Esophagus (tissue), 2 donors: ENCODE measurements at regions not wholly inside any gene's neighbourhood (a gene's known extent, or its start where the extent isn't known, plus 50 kb on each side); places are given as distances from the start of the nearest gene placed in this dataset.

Source experiments
- H3K27ac ChIP-seq, 2 donors: one replicate each; pipeline ENCODE4 v1.5.1; 2013; ENCODE audit warnings: low read depth in 2 of 2, mild to moderate bottlenecking in 2 of 2, inconsistent platforms in 1 of 2, low read length in 1 of 2, moderate library complexity in 1 of 2
- H3K27me3 ChIP-seq, 2 donors: one replicate each; pipeline ENCODE4 v1.6.1; 2013; ENCODE audit warnings: low read length in 2 of 2, control low read depth in 1 of 2, mild to moderate bottlenecking in 1 of 2; ENCODE audit not compliant: insufficient read depth in 2 of 2, control insufficient read depth in 1 of 2
- H3K36me3 ChIP-seq, 2 donors: one replicate each; pipeline ENCODE4 v1.6.1; 2013; ENCODE audit warnings: low read length in 1 of 2; ENCODE audit not compliant: control insufficient read depth in 2 of 2, insufficient read depth in 2 of 2
- H3K4me1 ChIP-seq, 2 donors: one replicate each; pipeline ENCODE4 v1.6.1; 2013; ENCODE audit warnings: low read length in 1 of 2; ENCODE audit not compliant: control insufficient read depth in 2 of 2, insufficient read depth in 2 of 2
- H3K4me3 ChIP-seq, 2 donors: one replicate each; pipeline ENCODE4 v1.5.1; 2013; ENCODE audit warnings: low read length in 2 of 2, mild to moderate bottlenecking in 2 of 2, low read depth in 1 of 2, moderate library complexity in 1 of 2
- H3K9me3 ChIP-seq, 2 donors: one replicate each; pipeline ENCODE4 v1.6.1; 2013; ENCODE audit warnings: mild to moderate bottlenecking in 2 of 2, low read depth in 1 of 2, low read length in 1 of 2, moderate library complexity in 1 of 2; ENCODE audit not compliant: control insufficient read depth in 2 of 2, insufficient read depth in 1 of 2
- WGBS, 2 donors: extraction: QIAGEN DNeasy Blood & Tissue Kit; methylation state at CpG; one replicate each; pipeline ENCODE4 v1.1.7; 2013; 5-methylcytosine and 5-hydroxymethylcytosine counted together
- donor health status: healthy with polysubstance abuse.
- donor health status: Bipolar disorder and iron deficiency.

DNA sequence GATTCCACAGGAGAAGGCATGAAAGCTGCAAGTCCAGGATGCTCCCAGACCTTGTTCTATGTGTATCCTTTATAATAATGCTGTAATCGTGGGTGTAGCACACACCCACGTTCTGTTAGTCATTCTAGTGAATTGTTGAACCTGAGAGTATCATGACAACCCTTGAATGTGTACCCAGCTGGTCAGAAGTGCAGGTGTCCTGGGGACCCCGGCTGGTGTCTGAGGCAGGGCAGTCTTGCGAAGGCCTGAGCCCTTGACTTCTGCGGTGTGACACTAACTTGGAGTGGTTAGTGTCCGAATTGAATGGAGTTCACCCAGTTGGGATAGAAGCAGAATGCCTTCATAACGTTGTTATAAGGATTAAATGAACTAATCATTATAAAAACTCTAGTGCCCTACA lies 218.0 kb upstream of the TNRC6C start:
- no peak overlapping the region for H3K4me3 ChIP-seq
- H3K9me3 ChIP-seq = peaks cover 0 to 4% of the 10 kb centered on the region in 2 donors
- H3K27me3 ChIP-seq = no peaks in the 10 kb centered on the region
- H3K4me1 ChIP-seq = peaks cover 2 to 6% of the 10 kb centered on the region in 2 donors
- WGBS, 2 donors = 88 to 90% methylated on average over 7 of the region's 7 CpGs
- H3K27ac ChIP-seq = no peak overlapping the region
- H3K36me3 ChIP-seq = no peaks in the 10 kb centered on the region

- H3K4me3 ChIP-seq = no peak overlapping the region
- 55 to 59% methylated on average over 8 of the region's 8 CpGs for WGBS, 2 donors
These were observed 217.4 kb upstream of the TNRC6C start for GRCh38 chr17:77741109-77741508.

GRCh38 chr17:77742579-77742978 lies 215.9 kb upstream of the TNRC6C start:
- Histone ChIP-seq H3K9me3 (peaks cover 0 to 4% of the 10 kb centered on the region in 2 donors), H3K4me1 (peaks cover 0 to 5% of the 10 kb centered on the region in 2 donors), H3K4me3 (no peak overlapping the region), H3K27ac (no peak overlapping the region), H3K27me3 (no peaks in the 10 kb centered on the region), H3K36me3 (no peaks in the 10 kb centered on the region)
- WGBS, 2 donors = 77 to 82% methylated on average over 8 of the region's 8 CpGs

More at GRCh38 chr17:77741109-77741508, 217.4 kb upstream of the TNRC6C start:
- Histone ChIP-seq H3K27me3 (no peaks in the 10 kb centered on the region), H3K4me1 (peaks cover 2 to 5% of the 10 kb centered on the region in 2 donors), H3K27ac (no peak overlapping the region), H3K9me3 (peaks cover 0 to 4% of the 10 kb centered on the region in 2 donors), H3K36me3 (no peaks in the 10 kb centered on the region)

DNA sequence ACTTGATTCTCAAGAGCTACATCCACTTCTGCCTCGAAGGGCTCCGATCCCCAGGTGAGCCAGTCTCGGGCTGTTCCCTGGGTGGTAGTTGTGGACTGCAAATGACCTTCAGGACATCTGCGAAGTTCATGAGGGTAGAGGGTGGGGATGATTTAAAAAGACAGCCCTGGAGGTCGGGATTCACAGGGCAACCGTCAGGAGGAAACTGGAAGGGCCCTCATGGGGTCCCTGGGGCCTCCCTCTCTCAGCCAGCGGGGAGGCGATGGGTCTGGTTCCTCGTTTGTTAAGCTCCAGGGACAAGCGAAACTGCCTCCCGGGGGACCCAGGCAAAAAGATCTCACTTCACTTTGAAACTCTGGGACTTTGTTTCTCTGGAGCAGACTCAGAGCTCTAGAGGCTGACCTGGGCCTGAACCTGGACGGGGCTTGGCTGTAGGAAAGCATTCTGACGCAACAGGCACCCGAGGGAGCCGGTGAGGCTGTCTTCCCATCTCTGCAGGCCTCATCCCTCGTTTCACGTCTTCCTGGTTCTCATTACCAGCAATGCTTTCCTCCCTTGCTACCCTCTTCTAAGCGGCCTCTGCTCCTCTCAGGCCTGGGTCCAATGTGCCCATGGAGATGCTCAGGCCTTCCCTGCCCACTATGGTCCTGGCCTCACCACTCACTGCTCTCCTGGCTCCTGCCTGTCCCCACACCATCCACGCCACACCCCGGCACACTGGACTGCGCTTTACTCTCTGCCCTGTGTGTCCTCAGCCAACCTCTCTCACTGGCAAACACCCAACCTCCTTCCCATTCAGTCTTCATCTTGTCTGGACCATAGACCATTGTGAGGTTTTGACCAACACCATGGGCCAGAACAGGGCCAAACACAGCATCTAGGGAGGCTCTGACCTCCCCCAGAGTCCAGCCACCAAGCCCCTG lies 214.2 kb upstream of the TNRC6C start:
- H3K27me3 ChIP-seq = no peaks in the 10 kb centered on the region
- 83% methylated on average over 21 of the region's 21 CpGs for WGBS, 2 donors
- H3K9me3 ChIP-seq = peaks cover 0 to 4% of the 10 kb centered on the region in 2 donors
- H3K27ac ChIP-seq = no peak overlapping the region
- H3K36me3 ChIP-seq = no peaks in the 10 kb centered on the region
- peaks cover 0 to 5% of the 10 kb centered on the region in 2 donors for H3K4me1 ChIP-seq
- H3K4me3 ChIP-seq = no peak overlapping the region

DNA sequence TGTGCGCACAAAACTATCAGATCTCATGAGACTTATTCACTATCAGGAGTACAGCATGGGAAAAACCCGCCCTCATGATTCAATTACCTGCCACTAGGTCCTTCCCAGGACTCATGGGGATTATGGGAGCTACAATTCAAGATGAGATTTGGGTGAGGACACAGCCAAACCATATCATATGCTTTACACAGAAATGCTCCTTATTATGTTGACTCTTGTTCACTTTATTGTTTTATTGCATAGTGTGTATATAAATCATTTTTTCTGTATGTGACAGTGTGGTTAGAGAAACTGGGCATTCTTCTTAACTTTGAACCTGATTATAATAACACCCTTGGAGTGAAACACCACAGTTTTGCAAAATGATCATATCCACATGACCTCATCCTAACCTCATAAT lies 212.8 kb upstream of the TNRC6C start:
- H3K36me3 ChIP-seq = no peaks in the 10 kb centered on the region
- H3K4me3 ChIP-seq = no peak overlapping the region
- H3K4me1 ChIP-seq = peaks cover 0 to 5% of the 10 kb centered on the region in 2 donors
- H3K27me3 ChIP-seq = no peaks in the 10 kb centered on the region
- WGBS, 2 donors = 89 to 94% methylated on average over 2 of the region's 2 CpGs
- H3K27ac ChIP-seq = no peak overlapping the region
- peaks cover 0 to 4% of the 10 kb centered on the region in 2 donors for H3K9me3 ChIP-seq

DNA sequence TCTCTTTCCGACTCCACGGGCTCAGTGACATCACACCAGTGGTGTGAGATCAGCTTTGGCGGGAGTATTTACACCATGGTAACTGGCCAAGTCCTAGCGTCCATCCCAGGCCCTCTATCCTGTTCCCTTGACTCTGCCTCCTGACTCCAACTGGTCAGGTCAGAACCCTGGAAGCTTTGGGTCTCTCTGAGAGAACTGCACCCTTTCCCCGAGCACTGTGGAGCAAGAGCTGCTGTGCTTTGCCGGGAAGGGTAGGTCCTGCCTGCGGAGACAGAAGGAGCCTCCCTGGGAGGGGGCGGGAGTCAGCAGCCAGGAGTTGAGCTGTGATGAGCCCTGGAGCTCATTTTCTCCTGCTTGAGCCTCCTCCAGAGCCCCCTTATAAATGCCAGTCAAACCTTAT lies 212.1 kb upstream of the TNRC6C start:
- H3K9me3 ChIP-seq = peaks cover 0 to 4% of the 10 kb centered on the region in 2 donors
- 92% methylated on average over 8 of the region's 8 CpGs for WGBS, 2 donors
- H3K4me3 ChIP-seq = no peak overlapping the region
- no peak overlapping the region for H3K27ac ChIP-seq
- H3K36me3 ChIP-seq = no peaks in the 10 kb centered on the region
- H3K27me3 ChIP-seq = no peaks in the 10 kb centered on the region
- H3K4me1 ChIP-seq = peaks cover 0 to 5% of the 10 kb centered on the region in 2 donors

DNA sequence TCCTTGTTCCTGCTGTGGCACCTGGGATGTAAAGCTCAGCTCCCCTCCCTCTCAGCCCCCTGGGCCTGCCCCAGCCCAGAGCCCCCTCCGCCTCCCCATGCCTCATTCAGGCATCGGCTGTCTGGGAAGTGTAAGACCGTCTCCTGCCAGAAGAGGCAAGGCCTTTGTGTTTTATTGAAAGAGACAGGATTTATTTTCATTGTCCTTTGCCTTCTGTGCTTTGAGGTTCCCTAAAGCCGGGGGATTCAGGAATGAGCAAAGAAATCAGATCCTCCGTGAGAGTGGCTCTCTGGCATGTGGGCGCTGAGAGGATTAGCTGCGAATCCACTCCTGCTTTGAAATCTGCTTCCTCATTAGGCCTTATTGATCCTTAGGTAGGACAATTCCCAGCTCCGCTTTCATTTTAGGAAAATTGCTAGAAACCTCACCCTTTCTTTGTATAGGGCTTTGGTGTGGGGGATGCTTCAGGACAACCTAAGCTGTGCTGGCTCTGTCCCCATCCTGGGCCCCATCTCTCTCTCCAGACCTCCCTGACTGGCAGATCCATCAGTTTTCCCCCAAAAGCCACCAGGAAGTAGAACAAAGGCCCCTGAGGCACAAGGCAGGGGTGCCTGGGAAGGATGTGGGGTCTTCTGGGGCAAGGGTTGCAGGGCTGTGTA lies 211.5 kb upstream of the TNRC6C start:
- H3K27me3 ChIP-seq = no peaks in the 10 kb centered on the region
- H3K9me3 ChIP-seq = peaks cover 0 to 4% of the 10 kb centered on the region in 2 donors
- no peaks in the 10 kb centered on the region for H3K36me3 ChIP-seq
- no peak overlapping the region for H3K4me3 ChIP-seq
- peaks cover 0 to 5% of the 10 kb centered on the region in 2 donors for H3K4me1 ChIP-seq
- no peak overlapping the region for H3K27ac ChIP-seq
- WGBS, 2 donors = 76% methylated on average over 8 of the region's 8 CpGs

- no peak overlapping the region for H3K4me3 ChIP-seq
- H3K36me3 ChIP-seq = no peaks in the 10 kb centered on the region
- peaks cover 0 to 4% of the 10 kb centered on the region in 2 donors for H3K9me3 ChIP-seq
- 90 to 93% methylated on average over 7 of the region's 7 CpGs for WGBS, 2 donors
- H3K27me3 ChIP-seq = no peaks in the 10 kb centered on the region
- H3K27ac ChIP-seq = no peak overlapping the region
- H3K4me1 ChIP-seq = peaks cover 0 to 5% of the 10 kb centered on the region in 2 donors
These were observed 210.1 kb upstream of the TNRC6C start for GRCh38 chr17:77748436-77748835.

GRCh38 chr17:77749321-77749751 lies 209.2 kb upstream of the TNRC6C start:
- Histone ChIP-seq H3K4me1 (peaks cover 0 to 5% of the 10 kb centered on the region in 2 donors), H3K36me3 (no peaks in the 10 kb centered on the region), H3K27me3 (no peaks in the 10 kb centered on the region), H3K27ac (no peak overlapping the region), H3K9me3 (peaks cover 0 to 6% of the 10 kb centered on the region in 2 donors), H3K4me3 (no peak overlapping the region)
- WGBS, 2 donors = 75 to 78% methylated on average over 6 of the region's 6 CpGs
